Cardiac septum (tissue), 1 donor: ENCODE measurements at regions not wholly inside any gene's neighbourhood (a gene's known extent, or its start where the extent isn't known, plus 50 kb on each side); places are given as distances from the start of the nearest gene placed in this dataset.

ENCODE experiments used
- DNase-seq: peaks from one replicate; pipeline ENCODE4 v3.0.0-alpha.2; 2020; ENCODE audit warnings: low spot score
- intact Hi-C: fragments of 100-400 bp; cut with DNase I; formaldehyde crosslinking; loops from one replicate; pipeline ENCODE4 v1.14.0; 2022
- donor health status: DM: no; HTN: no; CAD: no.

- intact Hi-C loops: no loop called here
- no peak for DNase-seq
Observed at GRCh38 chr12:76232013-76232412, 116.2 kb downstream of the BBS10 start.

GRCh38 chr12:76226956-76227355, 121.3 kb downstream of the BBS10 start:
- no peak for DNase-seq
- intact Hi-C loops: no loop called here

GRCh38 chr12:76226397-76226796, 121.8 kb downstream of the BBS10 start:
- intact Hi-C loops: no loop called here
- DNase-seq: no peak

GRCh38 chr12:76223869-76224268, 124.3 kb downstream of the BBS10 start:
- DNase-seq: no peak
- intact Hi-C loops: no loop called here

- intact Hi-C loops: no loop called here
- no peak for DNase-seq
Observed at GRCh38 chr12:76220980-76221379, 127.2 kb downstream of the BBS10 start.

- intact Hi-C loops: no loop called here
Observed at GRCh38 chr12:76219806-76220205, 128.4 kb downstream of the BBS10 start.

GRCh38 chr12:76216585-76217472, 131.4 kb downstream of the BBS10 start:
- intact Hi-C loops: no loop called here
- no peak for DNase-seq

More at GRCh38 chr12:76219806-76220205, 128.4 kb downstream of the BBS10 start:
- no peak for DNase-seq

GRCh38 chr12:76208129-76208528, 123.6 kb upstream of the NAP1L1 start:
- DNase-seq: no peak
- intact Hi-C loops: no loop called here

- no peak for DNase-seq
- intact Hi-C loops: no loop called here
Observed at GRCh38 chr12:76206677-76207072, 122.2 kb upstream of the NAP1L1 start.

GRCh38 chr12:76206039-76206676, 121.7 kb upstream of the NAP1L1 start:
- no peak for DNase-seq
- intact Hi-C loops: no loop called here

- intact Hi-C loops: no loop called here
- DNase-seq: no peak
Observed at GRCh38 chr12:76202621-76203020, 118.1 kb upstream of the NAP1L1 start.

GRCh38 chr12:76201758-76202157, 117.3 kb upstream of the NAP1L1 start:
- intact Hi-C loops: no loop called here
- DNase-seq: no peak

- intact Hi-C loops: no loop called here
- no peak for DNase-seq
Observed at GRCh38 chr12:76201316-76201715, 116.8 kb upstream of the NAP1L1 start.

GRCh38 chr12:76199808-76200207, 115.3 kb upstream of the NAP1L1 start:
- DNase-seq: no peak
- intact Hi-C loops: no loop called here

GRCh38 chr12:76198839-76199238, 114.4 kb upstream of the NAP1L1 start:
- intact Hi-C loops: no loop called here

GRCh38 chr12:76197283-76197682, 112.8 kb upstream of the NAP1L1 start:
- DNase-seq: no peak
- intact Hi-C loops: no loop called here

More at GRCh38 chr12:76198839-76199238, 114.4 kb upstream of the NAP1L1 start:
- no peak for DNase-seq

- no peak for DNase-seq
- intact Hi-C loops: no loop called here
Observed at GRCh38 chr12:76195920-76196319, 111.4 kb upstream of the NAP1L1 start.

- intact Hi-C loops: no loop called here
- DNase-seq: no peak
Observed at GRCh38 chr12:76194724-76195123, 110.2 kb upstream of the NAP1L1 start.

- intact Hi-C loops: no loop called here
- no peak for DNase-seq
Observed at GRCh38 chr12:76193961-76194360, 109.5 kb upstream of the NAP1L1 start.

GRCh38 chr12:76192416-76192815, 107.9 kb upstream of the NAP1L1 start:
- DNase-seq: no peak
- intact Hi-C loops: no loop called here

GRCh38 chr12:76190299-76190698, 105.8 kb upstream of the NAP1L1 start:
- no peak for DNase-seq
- intact Hi-C loops: no loop called here
